Uterus (tissue), 3 donors: ENCODE measurements at regions not wholly inside any gene's neighbourhood (a gene's known extent, or its start where the extent isn't known, plus 50 kb on each side); places are given as distances from the start of the nearest gene placed in this dataset.

Source experiments
- DNase-seq, 2 donors: peaks; one replicate each; pipeline ENCODE4 v3.0.0-alpha.2; 2019 to 2020
- H3K27ac ChIP-seq, 2 donors: fragments of 200-600 bp; sonication (generic); 1 replicate in 1 of 2; 2 replicates in 1 of 2; pipeline ENCODE4 v1.5.1; 2016 to 2018
- H3K27me3 ChIP-seq, 2 donors: fragments of 200-600 bp; sonication (generic); one replicate each; pipeline ENCODE4 v1.5.1; 2018 to 2019; ENCODE audit warnings: control low read depth in 1 of 2
- H3K36me3 ChIP-seq, 2 donors: fragments of 200-600 bp; sonication (generic); one replicate each; pipeline ENCODE4 v1.5.1; 2019; ENCODE audit warnings: control low read depth in 1 of 2
- H3K4me1 ChIP-seq, 2 donors: fragments of 200-600 bp; sonication (generic); one replicate each; pipeline ENCODE4 v1.5.1; 2018 to 2019; ENCODE audit warnings: control low read depth in 1 of 2
- H3K4me3 ChIP-seq, 2 donors: fragments of 200-600 bp; sonication (generic); 1 replicate in 1 of 2; 2 replicates in 1 of 2; pipeline ENCODE4 v1.5.1; 2018 to 2019; ENCODE audit warnings: mild to moderate bottlenecking in 1 of 2
- H3K9me3 ChIP-seq, 2 donors: fragments of 200-600 bp; sonication (generic); one replicate each; pipeline ENCODE4 v1.5.1; 2019; ENCODE audit warnings: control low read depth in 1 of 2
- CTCF ChIP-seq, 4 experiments: fragments of 200-600 bp in 2 of 4; fragments of 450-650 bp in 2 of 4; sonication (generic) in 2 of 4; IDR thresholded peaks; one replicate each; pipeline ENCODE4 v1.5.1; 2016 to 2019; ENCODE audit warnings: antibody characterized with exemption in 4 of 4, mild to moderate bottlenecking in 2 of 4, moderate library complexity in 1 of 4
- POLR2A ChIP-seq, 2 donors: fragments of 450-650 bp; IDR thresholded peaks; one replicate each; pipeline ENCODE4 v1.6.1; 2016; ENCODE audit warnings: antibody characterized with exemption in 2 of 2, mild to moderate bottlenecking in 1 of 2, moderate library complexity in 1 of 2
- intact Hi-C: fragments of 100-400 bp; cut with DNase I; formaldehyde crosslinking; loops from one replicate; pipeline ENCODE4 v1.15.1; 2023; ENCODE audit warnings: low total_unique reads
- donor health status: DM: yes; HTN: yes; CAD: no.

- Histone ChIP-seq H3K36me3 (no peaks in the 10 kb centered on the region), H3K4me1 (no peaks in the 10 kb centered on the region), H3K9me3 (no peaks in the 10 kb centered on the region), H3K4me3 (no peak overlapping the region), H3K27me3 (no peaks in the 10 kb centered on the region), H3K27ac (no peak overlapping the region)
- no peak for TF ChIP-seq POLR2A (IDR thresholded peaks at IDR 0.05)
- TF ChIP-seq CTCF (IDR thresholded peaks at IDR 0.05) = no peak
- DNase-seq = no peak
- intact Hi-C loops = no loop called here
Observed at GRCh38 chr16:82265809-82266208, 95.8 kb upstream of the MPHOSPH6 start.

GRCh38 chr16:82264756-82265155, 94.7 kb upstream of the MPHOSPH6 start:
- intact Hi-C loops = no loop called here
- no peak for TF ChIP-seq CTCF (IDR thresholded peaks at IDR 0.05)
- H3K4me1 ChIP-seq = no peaks in the 10 kb centered on the region
- H3K27me3 ChIP-seq = no peaks in the 10 kb centered on the region
- H3K36me3 ChIP-seq = no peaks in the 10 kb centered on the region
- DNase-seq = no peak
- H3K27ac ChIP-seq = no peak overlapping the region
- H3K9me3 ChIP-seq = no peaks in the 10 kb centered on the region
- no peak overlapping the region for H3K4me3 ChIP-seq

- peak; percentile 39 to 41 for DNase-seq
- Histone ChIP-seq H3K27me3 (no peaks in the 10 kb centered on the region), H3K9me3 (no peaks in the 10 kb centered on the region), H3K4me1 (no peaks in the 10 kb centered on the region), H3K4me3 (no peak overlapping the region), H3K27ac (no peak overlapping the region), H3K36me3 (no peaks in the 10 kb centered on the region)
- TF ChIP-seq POLR2A (IDR thresholded peaks at IDR 0.05) (no peak), CTCF (IDR thresholded peaks at IDR 0.05) (peak; percentile 80 to 91 (median 84))
- intact Hi-C loops = no loop called here
Observed at GRCh38 chr16:82263521-82264143, 93.6 kb upstream of the MPHOSPH6 start.

GRCh38 chr16:82262244-82262643, 92.2 kb upstream of the MPHOSPH6 start:
- DNase-seq = no peak
- no peaks in the 10 kb centered on the region for H3K27me3 ChIP-seq
- H3K36me3 ChIP-seq = no peaks in the 10 kb centered on the region
- no peak for TF ChIP-seq POLR2A (IDR thresholded peaks at IDR 0.05)
- no peak for TF ChIP-seq CTCF (IDR thresholded peaks at IDR 0.05)
- intact Hi-C loops = no loop called here
- H3K4me1 ChIP-seq = no peaks in the 10 kb centered on the region
- H3K27ac ChIP-seq = no peak overlapping the region
- H3K4me3 ChIP-seq = no peak overlapping the region
- H3K9me3 ChIP-seq = no peaks in the 10 kb centered on the region

GRCh38 chr16:82260212-82260795, 90.3 kb upstream of the MPHOSPH6 start:
- TF ChIP-seq CTCF (IDR thresholded peaks at IDR 0.05) = no peak
- no peak for TF ChIP-seq POLR2A (IDR thresholded peaks at IDR 0.05)
- no peak for DNase-seq
- intact Hi-C loops = no loop called here
- no peaks in the 10 kb centered on the region for H3K27me3 ChIP-seq
- H3K9me3 ChIP-seq = no peaks in the 10 kb centered on the region
- H3K27ac ChIP-seq = no peak overlapping the region
- no peak overlapping the region for H3K4me3 ChIP-seq
- no peaks in the 10 kb centered on the region for H3K36me3 ChIP-seq
- H3K4me1 ChIP-seq = no peaks in the 10 kb centered on the region
